ENCODE measurements at regions not wholly inside any gene's neighbourhood (a gene's known extent, or its start where the extent isn't known, plus 50 kb on each side); places are given as distances from the start of the nearest gene placed in this dataset.

DNA sequence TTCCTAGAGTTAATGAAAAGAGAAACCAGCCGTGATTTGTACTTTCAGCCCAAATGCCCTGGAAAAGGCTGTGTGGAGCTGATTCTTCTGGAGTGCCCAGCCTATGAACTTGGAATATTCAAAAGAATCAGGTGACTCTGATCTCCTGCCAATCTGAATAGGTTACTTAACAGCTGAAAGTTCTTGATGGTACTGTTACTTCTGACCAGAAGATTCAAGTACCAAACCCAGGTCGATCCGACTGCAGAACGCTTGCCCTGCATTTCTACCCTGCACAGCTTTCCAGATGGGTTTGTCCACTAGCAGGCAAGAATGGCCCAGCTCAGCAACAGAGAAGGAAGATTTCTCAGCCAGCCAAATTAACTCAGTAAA, 430.4 kb downstream of the PID1 start:
- Histone ChIP-seq H3K27me3 (ENCODE audit: control insufficient read depth in 1 of 2, insufficient read depth in 2 of 2, low read length in 2 of 2) (no peaks in the 10 kb centered on the region), H2AFZ (ENCODE audit: low read length) (no peak overlapping the region), H3K27ac (ENCODE audit: extremely low read length, insufficient read depth, low read length) (no peak overlapping the region), H4K20me1 (ENCODE audit: insufficient read depth, low read length) (no peaks in the 10 kb centered on the region), H3K9ac (ENCODE audit: insufficient read depth, low read depth, low read length) (no peak overlapping the region), H3K79me2 (ENCODE audit: insufficient read depth, low read length) (no peaks in the 10 kb centered on the region), H3K9me3 (ENCODE audit: low read length) (peaks cover 84% of the 10 kb centered on the region), H3K36me3 (replicated peaks in 1 of 2; ENCODE audit: control insufficient read depth in 1 of 2, insufficient read depth in 2 of 2, low read length in 2 of 2) (no peaks in the 10 kb centered on the region), H3K4me3 (replicated peaks in 1 of 3; ENCODE audit: insufficient read depth in 1 of 3, low read depth in 2 of 3, low read length in 3 of 3) (no peak overlapping the region), H3K4me2 (ENCODE audit: low read depth, low read length) (no peak overlapping the region), H3K4me1 (ENCODE audit: insufficient read depth, low read length) (no peaks in the 10 kb centered on the region)
- no peak for FAIRE-seq
- no peak for DNase-seq (ENCODE audit: low spot score)
- 56% methylated on average over 4 of the region's 4 CpGs for WGBS (ENCODE audit: low lambda C conversion rate)
- no TSS peak for BruUV-seq (replicated peaks)
- intact Hi-C loops (cut with micrococcal nuclease; ENCODE audit: unreplicated experiment) (no loop called here), in situ Hi-C loops (cut with HindIII; ENCODE audit: extremely low pct_ligation_motif_present, low pct_unique_long_range_greater_than_20kb) (no loop called here)
- ChIA-PET POLR2A (no interaction called here), CTCF (ENCODE audit: low intra/inter-chr PET ratio, low total read pairs) (no interaction called here)
- ATAC-seq: no peak
- TF ChIP-seq HHEX (CRISPR knock-in tag; IDR thresholded peaks at IDR 0.05) (no peak), GLI4 (CRISPR knock-in tag; IDR thresholded peaks at IDR 0.05; ENCODE audit: borderline replicate concordance) (no peak), IKZF4 (CRISPR knock-in tag; IDR thresholded peaks at IDR 0.05; ENCODE audit: borderline replicate concordance, low read depth, not compliant biosample characterization) (no peak), ESRRA (CRISPR knock-in tag; IDR thresholded peaks at IDR 0.05; ENCODE audit: low read depth) (no peak), TBX3 (IDR thresholded peaks at IDR 0.05; ENCODE audit: borderline replicate concordance) (no peak), ELF3 (CRISPR knock-in tag; IDR thresholded peaks at IDR 0.05) (no peak)
- TF ChIP-seq, protein P1, sequence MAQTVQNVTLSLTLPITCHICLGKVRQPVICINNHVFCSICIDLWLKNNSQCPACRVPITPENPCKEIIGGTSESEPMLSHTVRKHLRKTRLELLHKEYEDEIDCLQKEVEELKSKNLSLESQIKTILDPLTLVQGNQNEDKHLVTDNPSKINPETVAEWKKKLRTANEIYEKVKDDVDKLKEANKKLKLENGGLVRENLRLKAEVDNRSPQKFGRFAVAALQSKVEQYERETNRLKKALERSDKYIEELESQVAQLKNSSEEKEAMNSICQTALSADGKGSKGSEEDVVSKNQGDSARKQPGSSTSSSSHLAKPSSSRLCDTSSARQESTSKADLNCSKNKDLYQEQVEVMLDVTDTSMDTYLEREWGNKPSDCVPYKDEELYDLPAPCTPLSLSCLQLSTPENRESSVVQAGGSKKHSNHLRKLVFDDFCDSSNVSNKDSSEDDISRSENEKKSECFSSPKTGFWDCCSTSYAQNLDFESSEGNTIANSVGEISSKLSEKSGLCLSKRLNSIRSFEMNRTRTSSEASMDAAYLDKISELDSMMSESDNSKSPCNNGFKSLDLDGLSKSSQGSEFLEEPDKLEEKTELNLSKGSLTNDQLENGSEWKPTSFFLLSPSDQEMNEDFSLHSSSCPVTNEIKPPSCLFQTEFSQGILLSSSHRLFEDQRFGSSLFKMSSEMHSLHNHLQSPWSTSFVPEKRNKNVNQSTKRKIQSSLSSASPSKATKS (CRISPR knock-in tag; IDR thresholded peaks at IDR 0.05): no peak

All from HepG2 (cell line).